ENCODE measurements at regions not wholly inside any gene's neighbourhood (a gene's known extent, or its start where the extent isn't known, plus 50 kb on each side); places are given as distances from the start of the nearest gene placed in this dataset.

- no peak overlapping the region for H3K18ac ChIP-seq (ENCODE audit: extremely low read depth, low read length)
- H2AFZ ChIP-seq (ENCODE audit: low read length), result no peak overlapping the region
- no peak overlapping the region for H4K91ac ChIP-seq (replicated peaks; ENCODE audit: insufficient read length, low read length)
- no peaks in the 10 kb centered on the region for H3K79me2 ChIP-seq (ENCODE audit: control insufficient read depth in 1 of 2, insufficient read depth in 2 of 2, low read length in 2 of 2)
- H3K4me3 ChIP-seq (ENCODE audit: extremely low read depth in 1 of 4, insufficient read depth in 2 of 4, low read depth in 3 of 4, low read length in 4 of 4), result no peak overlapping the region
- H3K36me3 ChIP-seq (ENCODE audit: control insufficient read depth in 2 of 4, insufficient read depth in 4 of 4, low read length in 3 of 4), result no peaks in the 10 kb centered on the region
- no peak overlapping the region for H2BK12ac ChIP-seq (ENCODE audit: low read depth, low read length)
- H3K14ac ChIP-seq (ENCODE audit: insufficient read length), result no peak overlapping the region
- no peaks in the 10 kb centered on the region for H4K20me1 ChIP-seq (replicated peaks in 1 of 2; ENCODE audit: control insufficient read depth in 1 of 2, insufficient read depth in 2 of 2, low read length in 2 of 2)
- no peaks in the 10 kb centered on the region for H3K23me2 ChIP-seq (ENCODE audit: low read depth, low read length)
- no peaks in the 10 kb centered on the region for H3K4me1 ChIP-seq (replicated peaks in 1 of 4; ENCODE audit: control insufficient read depth in 3 of 4, insufficient read depth in 4 of 4, low read length in 3 of 4)
- H3K27me3 ChIP-seq (replicated peaks in 1 of 4; ENCODE audit: control insufficient read depth in 3 of 4, extremely low read depth in 1 of 4, insufficient read depth in 3 of 4, low read length in 3 of 4), result no peaks in the 10 kb centered on the region
- no peak for FAIRE-seq
- ChIA-PET CTCF (ENCODE audit: partially characterized antibody) (interaction anchor here (0.6 kb wide), 1 partner anchor 872 kb away, joined by 3 read pairs; no protein-coding TSS in a partner anchor), POLR2A (ENCODE audit: partially characterized antibody) (no interaction called here)
- no peak overlapping the region for H4K5ac ChIP-seq (ENCODE audit: insufficient read length, low read depth, low read length)
- no peak overlapping the region for H2BK5ac ChIP-seq (ENCODE audit: low read depth, low read length)
- no peaks in the 10 kb centered on the region for H3K79me1 ChIP-seq (ENCODE audit: low read depth, low read length)
- H3K4ac ChIP-seq (replicated peaks; ENCODE audit: insufficient read length, low read depth, low read length), result no peak overlapping the region
- no peak overlapping the region for H4K8ac ChIP-seq (ENCODE audit: extremely low read depth, insufficient read depth, low read length)
- no peak overlapping the region for H3K27ac ChIP-seq (ENCODE audit: low read depth, low read length)
- H2BK120ac ChIP-seq (replicated peaks; ENCODE audit: low read depth, low read length), result no peak overlapping the region
- H2AK5ac ChIP-seq (ENCODE audit: low read depth, low read length), result no peak overlapping the region
- 83% methylated on average over 3 of the region's 3 CpGs; no CpG with 5 or more reads in 1 of the 2 experiments for WGBS, 2 experiments (ENCODE audit: extremely low coverage in 1 of 2, insufficient coverage in 1 of 2, insufficient read length in 1 of 2, insufficient replicate concordance in 2 of 2, low coverage in 1 of 2, low lambda C conversion rate in 2 of 2, missing lambda C conversion rate in 1 of 2)
- H3K9me3 ChIP-seq (ENCODE audit: insufficient read depth in 2 of 2, low read depth in 1 of 2, low read length in 1 of 2), result no peaks in the 10 kb centered on the region
- H3K56ac ChIP-seq (replicated peaks; ENCODE audit: insufficient read length, low read depth, low read length), result no peak overlapping the region
- no peak overlapping the region for H3K9ac ChIP-seq (replicated peaks in 1 of 4; ENCODE audit: extremely low read depth in 1 of 4, low read depth in 3 of 4, low read length in 3 of 4)
- H3K4me2 ChIP-seq (ENCODE audit: insufficient read depth in 1 of 2, low read depth in 2 of 2, low read length in 2 of 2), result no peak overlapping the region
- no peak overlapping the region for H3K23ac ChIP-seq (ENCODE audit: insufficient read length)
- DNase-seq (ENCODE audit: low read depth in 1 of 2, low spot score in 2 of 2), result no peak
- H2BK20ac ChIP-seq (ENCODE audit: low read length), result no peak overlapping the region
- no peak overlapping the region for H2BK15ac ChIP-seq (ENCODE audit: low read length)
- TF ChIP-seq POLR2A (IDR thresholded peaks at IDR 0.05; ENCODE audit: control extremely low read depth in 1 of 2, low read depth in 2 of 2, low read length in 2 of 2) (no peak), YY1 (IDR thresholded peaks at IDR 0.05; ENCODE audit: low read depth, low read length) (no peak), CBX5 (IDR thresholded peaks at IDR 0.05; ENCODE audit: low read depth, low read length) (no peak)
Measured at GRCh38 chr4:114323841-114324240, 274.8 kb upstream of the UGT8 start.

All from H1 (cell line).